GM21825 (cell line): ENCODE measurements at regions not wholly inside any gene's neighbourhood (a gene's known extent, or its start where the extent isn't known, plus 50 kb on each side); places are given as distances from the start of the nearest gene placed in this dataset.

Experiments used
- ATAC-seq: cut with Tn5 transposase; IDR thresholded peaks from one replicate; pipeline ENCODE4 v1.9.1; 2021; ENCODE audit warnings: mild to moderate bottlenecking, moderate library complexity; ENCODE audit not compliant: unreplicated experiment

DNA sequence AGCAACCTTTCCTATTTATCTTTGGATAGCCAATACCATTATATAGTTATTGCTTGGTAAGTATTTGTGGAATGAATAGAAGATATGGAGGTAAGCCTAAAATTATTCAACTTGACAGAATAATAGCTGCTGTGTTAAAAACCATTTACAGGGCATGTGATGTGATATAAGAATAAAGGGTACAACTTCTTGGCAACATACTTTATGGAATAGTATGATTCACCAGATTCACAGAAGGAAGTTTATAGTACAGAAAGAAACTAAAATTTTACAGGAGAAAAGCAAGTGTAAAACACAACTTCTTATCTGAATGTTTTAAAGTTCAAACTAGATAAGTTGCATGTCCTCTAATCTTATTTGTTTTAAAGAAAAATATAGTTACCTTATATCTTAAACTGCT is 186.4 kb upstream of the ZRANB2 start:
- no peak for ATAC-seq

DNA sequence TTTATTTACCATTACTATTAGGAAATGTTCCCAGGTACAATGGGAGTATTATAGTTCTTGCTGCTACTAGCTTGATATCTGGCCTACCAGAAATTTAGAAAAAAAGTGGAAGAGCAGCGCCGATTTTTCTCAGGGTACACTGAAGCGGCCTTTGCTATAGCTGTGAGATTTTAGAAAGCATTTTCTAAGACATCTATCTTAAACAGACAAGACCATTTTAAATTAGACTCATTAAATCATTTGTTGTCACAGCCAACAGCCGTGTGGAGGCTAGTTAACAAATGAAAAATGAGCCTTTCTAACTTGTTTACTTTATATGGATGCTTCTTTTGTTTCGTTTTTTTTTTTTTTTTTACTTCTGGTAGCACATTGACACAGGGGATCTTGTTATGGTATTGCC is 183.2 kb upstream of the ZRANB2 start:
- ATAC-seq, result no peak

DNA sequence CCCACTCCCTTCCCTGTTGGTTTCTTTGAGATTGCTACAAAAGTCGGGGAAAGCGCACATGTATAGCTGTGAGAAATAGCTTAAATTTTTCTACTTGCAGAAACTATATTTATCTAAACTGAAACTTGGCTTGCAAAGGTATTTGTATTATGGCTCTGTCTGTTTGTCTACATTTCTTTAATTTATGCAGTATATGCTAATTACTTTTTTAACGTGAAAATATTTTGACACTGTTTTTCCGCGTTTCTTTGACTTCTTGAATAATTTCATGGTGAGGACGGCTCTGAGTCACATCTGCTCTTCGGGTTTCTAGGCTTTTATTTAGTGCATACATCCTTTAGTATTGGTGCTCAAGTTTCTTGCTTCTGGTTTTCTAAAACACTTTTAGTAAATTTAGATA is 182.1 kb upstream of the ZRANB2 start:
- no peak for ATAC-seq

DNA sequence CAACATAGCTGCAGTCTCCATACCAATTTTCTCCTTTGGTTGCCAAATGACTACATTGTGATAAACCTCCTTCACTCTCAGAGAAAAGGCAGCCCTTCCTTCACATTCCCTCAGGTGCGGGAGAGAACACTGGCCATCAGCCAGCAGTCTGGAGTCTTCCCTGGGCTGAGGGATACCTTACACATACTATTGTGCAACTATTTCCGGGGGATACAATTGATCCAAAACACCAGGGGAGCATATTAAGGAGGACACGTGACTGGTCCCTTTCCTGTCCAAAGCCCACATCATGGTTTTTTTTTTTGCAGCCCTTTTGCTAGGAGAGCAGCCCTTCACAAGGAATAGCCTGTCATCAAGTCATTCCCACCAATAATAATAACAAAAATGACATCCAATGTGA is 172.1 kb upstream of the ZRANB2 start:
- ATAC-seq, result no peak

DNA sequence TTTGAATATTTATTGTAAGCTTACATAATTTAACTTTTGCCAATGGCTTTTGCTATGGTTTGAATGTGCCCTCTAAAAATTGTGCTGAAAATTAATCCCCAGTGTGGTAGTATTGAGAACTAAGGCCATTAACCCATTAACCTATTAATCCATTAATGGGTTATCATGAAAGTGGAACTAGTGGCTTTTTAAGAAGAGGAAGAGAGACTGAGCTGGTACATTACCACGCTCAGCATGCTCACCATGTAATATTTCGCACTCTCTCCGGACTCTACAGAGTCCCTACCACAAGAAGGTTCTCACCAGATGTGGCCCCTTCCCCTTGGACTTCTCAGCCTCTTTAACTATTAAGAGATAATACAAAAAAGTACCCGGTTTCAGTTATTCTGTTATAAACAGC is 164.4 kb upstream of the ZRANB2 start:
- no peak for ATAC-seq

DNA sequence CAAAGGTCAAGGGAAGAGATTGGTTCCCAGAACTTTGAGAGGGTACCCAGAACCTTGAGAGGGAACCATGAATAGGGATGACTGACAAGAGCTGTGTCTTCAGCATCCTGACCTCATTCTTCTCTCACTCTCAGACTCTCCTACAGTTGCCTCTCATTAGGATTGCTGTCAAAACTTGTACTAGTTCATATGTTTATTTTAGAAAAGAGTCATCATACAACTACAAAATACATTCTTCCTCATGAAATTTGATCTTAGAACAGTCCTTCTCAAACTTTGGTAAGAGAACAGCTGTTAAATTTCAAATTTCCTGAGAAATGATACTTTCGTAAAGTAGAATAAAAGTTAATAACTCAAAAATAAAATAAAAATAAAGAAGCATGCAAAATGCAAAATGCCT is 161.4 kb upstream of the ZRANB2 start:
- no peak for ATAC-seq

DNA sequence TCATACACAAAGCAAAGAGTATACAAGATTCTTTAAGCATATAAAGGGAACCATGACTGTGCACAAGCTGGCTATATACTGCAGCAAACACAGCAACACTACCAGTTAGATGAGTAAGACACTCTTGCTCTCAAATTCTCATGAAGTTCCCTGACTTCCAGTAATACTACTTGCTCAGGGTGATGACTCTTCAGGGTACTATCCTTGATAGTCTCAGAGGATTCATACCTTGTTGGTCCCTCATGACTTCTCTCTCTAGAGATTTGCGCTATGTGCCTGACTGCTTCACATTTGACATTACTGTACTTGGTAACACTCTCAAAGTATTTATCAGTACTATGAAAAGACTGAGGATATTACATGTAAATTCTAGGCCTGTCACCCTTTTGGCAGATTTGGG is 159.8 kb upstream of the ZRANB2 start:
- ATAC-seq, result no peak

DNA sequence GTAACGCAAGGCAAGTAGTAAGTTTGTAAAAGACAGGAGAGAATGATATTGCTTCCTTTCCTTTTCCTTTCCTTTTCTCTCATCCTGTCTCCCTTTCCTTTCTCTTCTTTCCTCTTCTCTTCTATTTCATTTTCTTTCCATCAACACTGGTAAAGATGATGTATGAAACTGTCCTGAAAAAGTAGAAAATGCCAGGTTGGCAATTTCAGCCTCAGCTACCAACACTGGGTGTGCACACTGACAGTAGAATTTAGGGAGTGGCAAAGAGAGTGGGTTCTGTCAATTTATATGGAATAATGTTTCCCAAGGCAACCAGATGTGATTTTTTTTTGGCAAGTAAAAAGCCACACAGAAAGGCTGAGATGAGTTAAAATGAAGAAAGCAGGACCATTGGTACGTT is 155.7 kb upstream of the ZRANB2 start:
- ATAC-seq, result no peak

DNA sequence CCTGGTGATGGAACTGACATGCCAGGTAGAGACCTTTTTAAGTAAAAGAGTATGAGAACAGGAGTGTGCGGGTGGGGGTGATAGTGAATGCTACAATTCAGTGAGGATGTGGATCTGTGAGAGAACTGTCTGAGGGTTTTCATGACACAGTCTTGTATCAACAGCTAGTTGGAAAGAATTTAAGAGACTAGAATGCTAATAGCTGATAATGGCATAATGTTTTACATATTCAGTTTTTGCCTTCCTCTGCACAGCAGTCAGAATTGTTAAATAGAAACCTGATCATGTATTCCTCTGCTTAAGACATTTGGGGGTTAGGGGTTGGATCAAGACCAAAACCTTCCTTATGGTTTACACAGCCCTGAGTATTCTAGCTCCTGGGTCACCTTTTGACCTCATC is 152.8 kb upstream of the ZRANB2 start:
- ATAC-seq, result no peak

DNA sequence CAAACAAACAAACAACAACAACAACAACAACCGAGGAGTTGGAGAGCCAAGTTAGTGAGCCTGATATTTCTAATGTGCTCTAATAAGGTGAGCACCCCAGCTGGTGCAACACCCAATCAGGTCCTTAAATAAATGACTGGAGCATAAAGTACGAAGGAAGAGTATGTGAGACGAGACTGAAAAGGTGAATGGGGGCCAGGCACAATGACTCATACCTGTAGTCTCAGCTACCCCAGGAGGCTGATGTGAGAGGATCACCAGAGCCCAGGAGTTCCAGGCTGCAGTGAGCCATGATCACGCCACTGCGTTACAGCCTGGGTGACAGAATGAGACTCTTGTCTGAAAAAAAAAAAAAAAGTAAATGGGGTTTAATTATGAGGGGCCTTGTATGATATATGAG is 152.0 kb upstream of the ZRANB2 start:
- ATAC-seq, result no peak

DNA sequence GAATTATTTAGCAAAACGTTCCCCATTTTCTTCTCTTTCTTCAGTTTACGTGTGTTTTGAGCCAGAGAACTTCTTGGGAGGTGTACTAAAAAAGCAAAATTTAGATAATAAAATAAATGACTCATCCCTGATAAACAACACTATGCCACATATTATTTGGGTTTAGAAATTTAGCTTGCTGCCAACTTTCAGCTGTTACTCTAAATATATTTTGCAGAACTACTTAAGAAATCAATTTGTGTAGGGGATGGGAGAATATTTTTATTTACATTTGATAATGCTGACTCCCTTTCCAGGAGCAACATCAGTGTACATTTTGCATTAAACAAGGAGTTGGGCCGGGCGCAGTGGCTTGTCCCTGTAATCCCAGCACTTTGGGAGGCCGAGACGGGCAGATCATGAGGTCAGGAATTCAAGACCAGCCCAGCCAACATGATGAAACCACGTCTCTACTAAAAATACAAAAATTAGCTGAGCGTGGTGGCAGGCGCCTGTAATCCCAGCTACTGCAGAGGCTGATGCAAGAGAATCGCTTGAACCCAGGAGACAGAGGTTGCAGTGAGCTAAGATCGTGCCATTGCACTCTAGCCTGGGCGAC is 151.4 kb upstream of the ZRANB2 start:
- ATAC-seq, result no peak

DNA sequence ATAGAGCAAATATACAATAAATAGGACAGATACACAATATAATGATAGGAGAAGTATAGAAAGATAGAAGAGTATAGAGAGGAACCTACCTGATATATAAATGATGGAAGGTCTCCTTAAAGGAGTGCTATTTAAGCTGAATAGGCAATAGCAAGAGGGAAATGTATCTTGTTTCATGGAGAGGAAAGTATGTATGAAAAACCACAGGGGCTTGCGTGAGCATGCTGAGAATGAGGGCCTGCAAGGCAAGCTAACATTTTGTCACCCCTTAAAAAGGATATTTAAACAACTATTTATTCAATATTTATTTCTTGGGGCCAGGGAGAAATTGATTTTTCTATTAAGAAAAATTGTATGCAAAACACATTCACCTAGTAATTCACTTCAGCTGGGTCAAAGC is 150.9 kb upstream of the ZRANB2 start:
- no peak for ATAC-seq

DNA sequence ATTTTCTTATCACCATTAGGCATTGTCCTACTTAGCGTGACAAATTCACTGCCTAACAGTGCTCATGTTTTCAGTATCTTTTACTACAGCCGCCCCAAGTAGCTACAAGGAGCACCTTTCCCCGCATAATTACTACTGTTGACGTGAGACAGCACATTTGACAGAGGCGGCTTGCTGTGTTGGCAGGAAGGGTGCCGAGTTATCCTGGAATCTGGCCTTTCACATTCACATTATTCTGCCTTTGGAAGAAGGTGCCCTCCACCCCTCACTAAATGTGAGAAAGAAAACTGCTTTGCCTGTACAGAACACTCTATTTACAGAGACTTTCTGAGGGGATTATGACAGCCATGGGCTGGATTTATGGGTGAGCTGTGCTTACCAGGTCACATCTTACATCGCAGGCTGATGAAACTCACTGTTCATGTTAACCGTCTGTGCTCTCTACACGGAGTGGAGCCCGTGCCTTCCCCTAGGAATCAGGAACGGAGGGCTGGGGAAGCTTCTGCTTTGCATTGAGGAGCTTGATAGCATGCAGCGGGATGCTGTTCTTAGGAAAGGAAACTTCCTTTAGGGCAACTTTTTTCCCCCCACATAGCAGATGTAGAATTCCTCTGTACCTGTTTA is 148.0 kb upstream of the ZRANB2 start:
- ATAC-seq, result no peak

DNA sequence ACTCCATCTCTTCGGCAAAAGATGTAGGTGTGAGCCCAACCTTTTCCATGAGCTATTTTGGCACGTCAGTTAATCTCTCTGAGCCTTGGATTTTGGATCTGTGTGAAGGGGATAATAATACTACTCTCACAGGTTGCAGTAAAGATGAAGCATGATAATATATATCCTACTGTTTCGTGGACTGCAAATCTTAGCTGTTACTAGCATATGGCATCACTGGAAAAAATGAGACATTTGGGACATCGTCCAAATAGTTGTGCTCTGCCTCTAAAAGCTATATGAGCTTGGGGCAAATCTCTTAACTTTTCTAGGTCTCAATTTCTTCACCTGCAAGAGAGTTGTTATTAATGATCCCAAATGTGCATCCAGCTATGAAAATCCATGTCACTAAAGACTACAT is 147.4 kb upstream of the ZRANB2 start:
- no peak for ATAC-seq

DNA sequence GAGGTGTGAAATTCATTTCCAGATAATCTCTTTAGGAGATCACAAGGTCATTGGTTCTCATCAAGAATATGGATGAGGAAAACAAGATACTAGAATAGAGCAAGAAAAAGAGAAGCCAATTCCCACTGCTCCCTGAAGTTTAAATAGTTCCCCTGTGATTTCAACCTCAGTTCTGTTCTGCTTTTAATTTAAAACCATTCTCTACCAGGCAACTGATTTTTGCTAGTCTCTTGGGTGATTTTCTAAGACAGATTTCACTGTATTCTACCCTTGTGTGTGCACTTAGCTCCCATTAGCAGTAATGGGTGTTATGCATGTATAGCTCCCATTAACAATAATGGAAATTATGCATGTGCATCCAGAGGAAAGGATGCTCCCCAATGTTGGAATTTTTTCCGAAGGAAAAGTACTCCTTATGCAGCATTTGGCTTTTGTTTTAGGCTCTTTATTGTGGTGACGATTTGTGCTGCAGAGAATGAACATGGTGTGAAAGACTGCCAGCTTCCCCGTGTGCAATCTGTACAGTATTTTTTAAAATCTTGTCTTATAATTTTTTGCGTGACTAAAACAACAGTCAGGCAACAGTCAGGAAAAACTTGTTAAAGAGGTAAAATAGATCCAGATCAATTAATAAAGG is 144.0 kb upstream of the ZRANB2 start:
- ATAC-seq, result no peak

DNA sequence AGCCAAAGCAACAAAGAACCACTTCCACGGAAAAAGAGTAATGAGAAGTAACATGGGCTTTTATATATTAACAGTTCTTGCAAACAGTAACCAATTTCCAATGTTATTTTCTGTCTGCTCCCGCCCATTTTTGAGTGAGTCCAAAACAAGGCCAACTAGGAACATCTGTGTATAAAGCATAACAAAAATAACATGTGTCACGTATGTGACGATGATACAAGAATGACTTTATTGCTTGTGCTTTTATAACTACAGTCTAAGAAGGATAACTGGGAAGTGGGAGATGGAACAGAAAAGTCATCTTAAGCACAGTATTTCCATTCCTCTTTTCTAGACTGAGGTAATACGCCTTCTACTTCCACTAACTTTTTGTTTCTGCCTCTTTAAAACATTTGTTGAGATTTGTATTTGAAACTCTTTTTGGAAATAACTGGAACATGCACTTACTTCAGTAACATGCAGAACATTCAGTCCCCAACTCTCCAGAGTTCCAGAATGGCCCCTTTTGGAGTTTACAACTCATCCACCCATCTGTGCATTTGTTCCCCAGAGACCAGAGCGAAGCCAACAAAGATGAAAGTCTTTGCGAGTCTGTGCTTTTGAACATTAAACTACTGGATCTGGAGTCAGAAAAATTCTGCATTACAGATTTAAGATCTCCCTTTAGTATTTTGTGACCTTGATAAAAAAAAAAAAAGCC is 143.0 kb upstream of the ZRANB2 start:
- no peak for ATAC-seq

DNA sequence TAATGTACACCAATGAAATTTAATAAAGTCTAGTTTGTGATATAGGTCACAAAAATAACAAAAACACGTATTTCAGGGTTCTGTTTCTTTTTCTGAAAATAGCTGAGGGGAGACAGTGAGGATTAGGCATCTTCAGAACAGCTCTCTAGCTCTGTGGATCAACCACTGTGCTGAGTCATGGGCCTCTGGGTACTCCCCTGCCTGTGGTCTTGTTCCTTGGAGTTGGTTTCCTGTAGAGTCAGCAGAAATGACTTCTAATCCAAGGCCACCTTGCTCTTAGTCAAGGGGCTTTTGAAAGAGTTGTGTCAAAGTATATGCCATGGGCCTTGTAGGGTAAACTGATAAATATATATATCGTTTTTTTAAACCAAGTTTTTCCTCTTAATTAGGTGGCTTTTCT is 141.8 kb upstream of the ZRANB2 start:
- no peak for ATAC-seq

DNA sequence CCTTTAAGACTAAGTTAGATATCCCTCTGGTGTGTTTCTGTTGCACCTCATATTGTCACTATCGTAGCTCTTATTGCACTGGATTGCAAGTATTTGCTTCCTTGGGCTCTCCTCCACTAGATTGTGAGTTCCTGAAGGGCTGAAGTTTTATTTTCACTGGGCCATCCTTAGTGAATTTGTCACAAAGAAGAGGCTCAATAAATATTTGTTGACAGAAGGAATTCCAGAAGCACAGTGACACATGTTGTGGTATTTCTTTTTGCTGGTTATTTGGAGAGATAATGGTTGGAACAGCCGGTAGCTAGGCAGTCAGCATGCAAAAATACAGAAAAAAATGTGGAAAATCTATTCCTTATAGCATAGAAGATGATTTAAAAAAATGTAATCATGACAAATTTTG is 129.9 kb upstream of the ZRANB2 start:
- ATAC-seq, result no peak

DNA sequence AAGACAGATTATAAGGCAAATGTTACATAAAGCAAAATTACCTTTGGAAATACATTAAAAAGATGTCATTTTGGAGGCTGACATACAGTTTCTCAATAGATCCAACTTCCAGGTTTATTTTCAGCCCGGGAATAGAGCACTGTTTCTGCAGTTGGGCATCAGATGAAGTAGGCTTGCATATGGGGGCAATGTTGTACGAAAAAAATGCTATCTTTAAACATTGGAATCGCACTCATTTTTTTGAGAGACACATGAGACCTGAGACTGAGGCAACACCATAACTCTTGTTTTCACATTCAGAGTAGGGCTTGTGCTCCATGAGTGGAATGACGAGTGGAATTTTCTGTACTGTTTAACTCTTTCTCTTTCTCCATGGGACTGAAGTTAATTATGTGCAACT is 122.4 kb upstream of the ZRANB2 start:
- ATAC-seq, result no peak

DNA sequence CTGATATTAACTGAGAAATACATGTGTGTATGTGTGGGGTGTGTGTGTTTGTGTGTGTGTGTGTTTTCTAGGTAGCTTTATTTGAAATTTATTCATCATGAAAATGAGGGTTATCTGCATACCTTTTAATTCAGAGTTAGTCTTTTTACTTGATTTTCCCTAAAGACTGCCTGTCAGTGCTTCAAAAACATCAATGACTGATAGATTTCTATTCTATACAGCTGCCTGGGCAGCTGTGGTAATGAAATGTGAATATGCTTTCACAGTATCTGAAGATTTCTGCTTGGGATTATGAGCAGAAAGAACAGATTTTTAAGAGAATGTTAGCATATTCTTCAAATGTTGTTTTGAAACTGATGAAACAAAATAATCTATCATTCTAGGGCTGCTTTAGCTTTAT is 119.7 kb upstream of the ZRANB2 start:
- ATAC-seq, result no peak

DNA sequence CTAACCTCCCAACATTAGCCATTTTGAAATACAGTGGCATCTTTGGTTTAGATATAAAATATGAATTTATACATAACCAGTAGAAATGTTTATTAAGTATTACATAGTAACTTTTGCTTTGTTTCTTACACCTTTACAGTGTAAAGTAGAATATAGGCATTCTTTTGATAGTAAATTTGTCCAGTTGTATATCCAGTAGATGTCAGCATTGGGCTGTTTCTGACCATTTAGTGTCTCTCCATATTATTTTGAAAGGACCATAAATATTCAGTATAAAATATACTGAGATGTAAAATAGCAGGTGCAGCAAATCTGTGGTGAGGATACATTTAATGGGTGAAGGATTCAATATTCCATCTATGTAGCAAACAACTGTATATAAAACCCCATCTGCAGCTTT is 115.8 kb upstream of the ZRANB2 start:
- no peak for ATAC-seq

DNA sequence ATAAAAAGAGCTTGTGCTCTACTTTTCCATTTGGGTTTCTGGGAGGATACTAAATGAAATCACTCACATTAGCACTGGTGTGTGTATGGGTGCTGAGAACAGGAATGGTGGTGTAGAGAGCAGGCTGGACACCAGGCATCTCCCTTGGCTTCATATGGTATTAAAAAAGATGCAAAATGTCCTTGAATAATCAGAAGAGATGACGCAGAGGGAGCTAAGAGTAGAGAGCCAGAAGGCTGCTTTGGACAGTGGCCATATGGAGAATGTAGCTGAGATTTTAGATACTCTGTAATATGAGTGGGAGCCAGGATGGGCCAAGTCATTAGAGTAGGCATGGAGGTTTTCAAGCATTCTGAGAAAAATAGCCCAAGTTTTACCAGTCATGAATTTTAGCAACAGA is 112.3 kb upstream of the ZRANB2 start:
- ATAC-seq, result no peak
